Stimulated activated CD8-positive, alpha-beta memory T cell treated with anti-CD3 and anti-CD28 coated beads, Interleukin-15, amount 100 ng/mL, for 4 hours (primary cell): ENCODE measurements at regions not wholly inside any gene's neighbourhood (a gene's known extent, or its start where the extent isn't known, plus 50 kb on each side); places are given as distances from the start of the nearest gene placed in this dataset.
"Not testable (repeated sequence)": the region's sequence is repeated elsewhere in the genome, so short reads cannot be mapped to it uniquely, and the experiment has no call there.

Source experiments
- DNase-seq, 2 donors: peaks; one replicate each; pipeline ENCODE4 v3.0.0-alpha.2; 2020; ENCODE audit warnings: low read depth in 2 of 2

DNA sequence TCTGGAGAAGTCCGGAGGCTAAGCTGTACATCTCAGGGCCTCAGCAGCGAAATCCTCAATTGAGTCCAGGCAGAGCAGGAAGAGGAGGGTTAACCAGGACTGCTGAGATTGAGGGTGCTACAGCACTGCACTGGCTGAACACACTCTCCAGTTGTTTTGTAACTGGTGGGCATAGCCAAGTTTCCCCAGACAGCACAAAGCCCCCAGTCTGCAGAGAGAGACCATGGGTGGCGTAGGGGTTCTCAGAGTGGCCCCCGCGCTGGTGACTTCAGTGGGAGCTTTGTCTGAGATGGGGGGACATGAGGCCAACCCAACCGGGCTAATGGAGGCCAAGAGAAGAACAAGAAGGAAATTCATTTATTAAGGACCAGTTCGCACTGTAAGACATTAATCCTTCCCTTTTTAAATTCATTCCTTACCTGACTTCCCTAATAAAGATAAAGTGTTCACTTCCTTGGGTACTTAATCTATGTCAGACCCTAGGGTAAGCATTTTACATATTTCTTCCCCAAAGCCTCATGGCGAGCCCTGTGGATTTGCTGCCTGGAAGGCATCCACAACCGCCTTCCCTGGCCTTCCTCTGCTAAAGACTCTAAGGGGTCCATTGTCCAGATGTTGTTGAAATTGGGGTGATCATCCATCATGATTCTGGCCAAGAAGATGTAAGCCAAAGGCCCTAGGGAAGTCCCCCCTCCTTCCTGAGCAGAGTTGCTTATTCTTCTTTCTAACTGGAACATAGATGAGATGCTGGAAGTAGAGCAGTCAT is 121.4 kb upstream of the CHST15 start:
- DNase-seq, result no peak

DNA sequence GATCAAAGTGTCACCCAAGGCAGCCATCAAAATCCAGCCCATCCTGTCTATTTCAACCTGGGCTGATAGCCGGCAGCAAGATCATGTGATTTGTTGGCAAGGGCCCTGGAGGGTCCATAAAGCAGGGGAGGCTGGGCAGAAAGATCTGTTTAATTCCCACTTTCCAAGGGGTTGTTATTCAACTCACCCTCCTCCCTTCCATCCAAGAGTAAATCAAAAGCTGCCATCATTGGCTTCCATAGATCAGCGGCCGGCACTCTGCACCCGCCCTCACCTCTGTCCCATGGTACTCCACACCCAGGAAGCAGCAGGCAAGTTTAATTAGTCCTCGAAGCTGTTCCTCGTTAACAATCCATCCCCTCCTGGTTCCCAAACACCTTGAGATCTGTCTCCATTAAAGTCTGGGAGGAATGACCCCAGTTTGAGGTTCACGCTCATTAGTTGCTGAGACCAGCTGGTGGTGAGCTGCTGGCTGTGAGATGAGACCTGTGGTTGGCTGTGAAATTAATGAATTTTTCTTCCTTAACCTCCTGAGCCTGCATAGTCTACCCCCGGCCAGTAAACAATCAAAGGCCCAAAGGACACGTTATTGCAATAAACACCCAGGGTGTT is 120.6 kb upstream of the CHST15 start:
- no peak for DNase-seq

DNA sequence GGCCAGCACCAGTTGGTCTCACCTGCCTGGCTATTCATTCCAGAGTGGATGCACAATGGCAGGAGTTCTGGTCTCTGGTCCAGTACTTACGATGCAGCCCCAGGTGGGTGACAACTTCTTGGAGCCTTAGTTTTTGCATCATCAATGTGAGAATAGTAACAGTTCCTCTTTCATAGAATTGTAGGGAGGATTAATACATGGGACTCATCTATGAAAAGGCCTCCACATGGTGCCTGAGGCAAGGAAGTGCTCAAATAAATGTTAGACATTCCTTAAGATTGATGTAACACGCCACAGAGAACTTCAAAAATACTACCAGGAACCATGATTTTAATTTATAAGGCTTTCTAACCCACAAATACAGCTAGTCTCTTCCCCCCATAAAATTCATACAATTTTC is 120.1 kb upstream of the CHST15 start:
- no peak for DNase-seq

DNA sequence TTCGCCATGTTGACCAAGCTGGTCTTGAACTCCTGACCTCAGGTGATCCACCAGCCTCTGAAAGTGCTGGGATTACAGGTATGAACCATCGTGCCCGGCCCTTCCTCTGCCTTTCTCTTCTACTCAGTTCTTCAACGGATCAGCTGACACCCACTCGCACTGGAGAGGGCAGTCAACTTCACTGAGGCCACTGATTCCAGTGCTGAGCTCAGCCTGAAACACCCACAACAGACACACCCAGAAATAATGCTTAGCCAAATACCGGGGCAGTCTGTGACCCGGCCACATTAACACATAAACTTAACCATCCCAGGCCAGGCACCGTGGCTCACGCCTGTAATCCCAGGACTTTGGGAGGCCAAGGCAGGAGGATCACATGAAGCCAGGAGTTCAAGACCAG is 119.3 kb upstream of the CHST15 start:
- DNase-seq, result no peak

DNA sequence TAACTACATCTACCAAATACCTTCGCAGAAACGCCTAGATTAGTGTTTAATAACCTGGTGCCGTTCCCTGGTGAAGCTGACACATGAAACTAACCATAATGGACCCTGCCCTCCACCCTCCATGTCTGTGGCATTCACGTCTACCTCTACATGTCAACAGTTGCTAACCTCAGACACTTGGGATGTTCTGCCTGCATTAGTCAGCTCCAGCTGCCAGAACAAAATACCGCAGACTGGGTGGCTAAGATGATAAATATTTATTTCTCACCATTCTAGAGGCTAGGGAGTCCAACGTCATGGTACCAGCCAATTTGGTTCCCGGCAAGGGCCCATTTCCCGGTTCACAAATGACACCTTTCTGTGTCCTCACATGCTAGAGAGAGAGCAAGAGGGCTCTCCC is 118.5 kb upstream of the CHST15 start:
- DNase-seq, result no peak

DNA sequence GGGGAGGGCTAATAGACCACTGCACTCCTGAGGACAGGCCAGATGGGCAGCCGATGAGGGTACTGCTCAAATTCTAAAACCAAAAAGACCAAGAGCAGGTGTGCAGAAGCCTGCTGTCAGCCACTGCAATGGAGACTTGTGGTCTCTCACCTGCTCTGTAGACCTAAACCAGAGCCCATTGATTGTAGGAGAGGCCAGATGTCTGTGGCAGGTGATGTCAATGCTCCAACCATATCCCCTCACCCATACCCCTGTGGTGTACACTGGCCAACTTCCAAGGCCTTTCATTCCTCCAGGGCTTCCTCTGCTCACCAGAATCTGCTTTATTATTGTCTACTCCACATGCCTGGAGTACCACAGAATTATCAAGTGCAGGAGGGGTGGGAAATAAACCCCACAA is 116.9 kb upstream of the CHST15 start:
- no peak for DNase-seq

DNA sequence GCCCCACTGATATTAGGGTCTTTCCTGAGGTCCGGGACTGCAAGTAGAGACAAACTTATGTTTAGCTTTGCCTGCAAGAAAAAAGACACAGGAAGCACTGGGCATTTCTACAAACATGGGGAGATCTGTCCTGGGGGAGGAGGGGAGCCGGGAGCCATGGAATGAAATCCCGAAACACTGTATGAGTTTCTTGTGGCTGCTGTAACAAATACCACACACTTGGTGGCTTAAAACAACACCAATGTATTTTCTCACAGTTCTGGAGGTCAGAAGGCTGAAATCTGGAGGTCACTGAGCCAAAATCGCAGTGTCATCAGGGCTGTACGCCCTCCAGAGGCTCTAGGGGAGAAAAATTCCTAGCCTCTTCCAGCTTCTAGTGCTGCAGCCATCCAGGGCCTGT is 114.0 kb upstream of the CHST15 start:
- no peak for DNase-seq

DNA sequence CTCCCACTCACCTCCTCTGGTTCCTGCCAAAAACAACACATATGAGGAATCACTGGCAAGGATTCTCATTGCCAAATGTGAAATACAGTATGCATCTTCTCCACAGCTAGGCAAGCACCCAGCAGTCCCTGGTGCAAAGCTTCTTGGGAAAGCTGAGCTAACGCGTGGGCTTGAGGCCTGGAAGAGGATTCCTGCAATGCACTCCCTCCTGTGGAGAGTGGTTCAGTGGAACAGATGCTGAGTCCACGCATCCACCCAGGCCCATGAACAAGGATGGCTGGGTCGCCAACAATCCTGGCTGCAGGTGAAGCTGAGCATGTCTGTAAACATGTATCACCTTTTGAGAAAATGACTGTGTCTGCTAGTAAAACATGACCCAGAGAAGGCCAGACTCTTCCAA is 113.2 kb upstream of the CHST15 start:
- no peak for DNase-seq

DNA sequence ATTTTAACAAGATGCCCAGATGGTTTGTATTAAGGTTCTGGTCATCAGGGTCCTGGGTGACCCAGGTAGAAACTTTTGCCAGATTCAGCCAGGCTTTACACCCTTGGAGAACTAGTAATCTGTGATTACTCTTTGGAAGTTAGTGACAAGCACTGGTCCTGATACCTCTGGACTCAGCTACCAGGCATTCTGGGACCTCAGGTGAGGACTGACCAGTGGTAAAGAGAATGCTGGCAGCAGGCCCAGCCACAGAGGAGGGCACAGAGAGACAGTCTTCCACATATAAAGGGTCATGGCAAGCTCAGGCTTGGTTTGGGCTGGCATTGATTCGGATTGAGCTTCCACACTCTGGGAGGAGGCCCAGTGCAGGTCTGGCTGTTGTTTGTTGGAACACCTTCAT is 112.0 kb upstream of the CHST15 start:
- no peak for DNase-seq

DNA sequence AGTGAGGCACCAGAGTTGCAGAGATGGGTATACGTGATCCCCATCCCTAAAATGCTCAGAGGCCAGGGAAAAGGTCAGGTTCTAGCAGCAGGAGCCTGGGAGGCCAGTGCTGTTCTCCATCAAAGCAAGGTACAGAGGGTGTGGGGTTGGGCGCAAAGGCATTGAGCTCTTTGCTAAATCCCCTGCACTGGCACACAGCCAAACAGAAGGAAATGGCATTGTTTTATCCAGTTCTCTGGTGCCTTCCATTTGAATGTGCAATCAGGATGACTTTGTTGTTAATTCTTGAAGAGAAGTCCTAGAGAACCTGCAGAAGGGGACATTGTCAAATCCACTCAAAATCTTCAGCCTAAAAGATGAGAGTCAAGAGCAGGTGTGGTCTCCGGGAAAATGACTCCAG is 111.3 kb upstream of the CHST15 start:
- no peak for DNase-seq

DNA sequence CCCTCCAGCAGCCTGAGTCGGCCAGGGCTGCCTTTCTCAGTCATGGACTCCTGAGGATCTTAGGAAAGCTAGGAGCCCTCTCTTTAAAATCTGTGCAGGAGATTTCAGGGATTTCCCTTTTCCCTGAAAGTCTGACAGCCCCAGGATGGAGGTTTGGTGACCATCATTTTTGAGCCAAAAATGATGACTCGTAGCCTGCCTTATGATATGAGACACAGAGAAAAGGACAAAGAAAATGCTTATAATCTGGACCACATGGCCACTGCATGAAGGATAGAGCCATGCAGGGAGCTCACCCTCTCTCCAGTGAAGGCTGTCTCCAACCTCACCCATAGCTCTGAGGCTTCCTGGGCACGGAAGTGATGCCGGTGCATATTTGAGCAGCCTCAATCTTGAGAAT is 106.6 kb upstream of the CHST15 start:
- no peak for DNase-seq

DNA sequence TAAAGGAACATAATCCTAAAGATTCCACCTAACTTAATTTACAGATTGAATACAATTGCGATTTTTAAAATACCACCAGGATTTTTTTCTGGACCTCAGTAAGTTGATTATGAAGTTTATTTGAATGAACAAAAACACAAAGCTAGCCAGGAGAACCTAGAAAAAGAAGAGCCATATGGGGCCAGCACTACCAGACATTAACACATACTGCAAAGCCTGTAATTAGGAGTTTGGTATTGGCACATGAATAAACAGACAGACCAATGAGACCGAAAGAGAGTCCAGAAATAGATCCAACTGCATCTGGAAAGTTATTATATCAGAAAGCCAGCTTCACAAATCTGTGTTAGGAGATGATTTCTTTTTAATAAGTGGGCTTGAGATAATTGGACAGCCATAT is 105.5 kb upstream of the CHST15 start:
- no peak for DNase-seq

DNA sequence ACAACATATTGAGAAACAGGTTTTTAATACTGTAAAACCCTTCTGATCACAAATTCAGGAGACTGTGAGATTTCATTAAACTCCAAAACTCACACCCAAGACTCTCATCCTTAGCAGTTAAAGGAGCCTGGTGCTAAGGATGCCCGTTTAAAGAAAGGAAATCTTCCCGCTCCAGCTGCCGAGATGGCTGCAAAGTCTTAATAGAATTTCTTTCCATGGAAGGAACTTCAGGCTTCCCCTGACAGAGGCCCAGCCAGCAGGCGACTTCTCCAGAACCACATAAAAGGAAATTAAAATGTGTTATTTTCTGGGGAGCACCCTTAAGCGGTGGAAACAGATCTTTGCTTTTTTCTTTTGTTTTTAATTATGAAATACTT is 104.7 kb upstream of the CHST15 start:
- DNase-seq, result no peak

DNA sequence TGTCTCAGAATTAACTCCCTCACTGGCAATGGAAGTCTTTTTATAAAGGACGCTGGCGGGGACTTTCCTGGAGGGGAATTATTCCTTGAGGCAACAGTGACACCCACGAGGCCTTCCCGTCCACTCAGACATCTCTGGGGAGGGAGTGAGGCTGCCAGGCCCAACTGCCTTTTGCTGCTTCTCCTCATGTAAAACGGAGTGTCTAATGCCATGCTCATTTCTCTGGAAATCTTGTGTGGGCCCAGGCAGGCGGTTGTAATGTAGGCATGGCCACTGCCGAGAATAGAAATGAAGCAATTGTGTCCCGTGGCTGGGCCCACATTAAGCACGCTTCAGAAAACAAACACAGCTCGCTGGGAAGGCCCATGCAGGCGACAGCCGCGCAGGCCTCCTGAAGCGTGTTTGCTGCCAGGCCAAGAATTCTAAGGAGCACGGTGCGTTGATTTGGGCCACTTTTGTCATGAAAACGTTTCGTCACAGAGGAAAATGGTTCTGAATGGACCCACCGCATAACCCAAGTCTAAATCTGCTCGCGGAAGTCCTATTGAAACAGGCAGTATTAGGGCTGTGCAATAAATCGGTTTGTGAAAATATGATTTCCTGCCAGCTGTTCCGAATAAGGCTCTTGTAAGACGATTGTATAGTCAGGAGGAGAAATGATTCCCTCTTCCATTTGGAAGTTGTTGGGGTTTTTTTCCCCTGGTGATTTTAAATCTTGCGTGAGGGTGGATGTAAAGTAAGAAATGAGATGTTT is 104.2 kb upstream of the CHST15 start:
- DNase-seq, result no peak

DNA sequence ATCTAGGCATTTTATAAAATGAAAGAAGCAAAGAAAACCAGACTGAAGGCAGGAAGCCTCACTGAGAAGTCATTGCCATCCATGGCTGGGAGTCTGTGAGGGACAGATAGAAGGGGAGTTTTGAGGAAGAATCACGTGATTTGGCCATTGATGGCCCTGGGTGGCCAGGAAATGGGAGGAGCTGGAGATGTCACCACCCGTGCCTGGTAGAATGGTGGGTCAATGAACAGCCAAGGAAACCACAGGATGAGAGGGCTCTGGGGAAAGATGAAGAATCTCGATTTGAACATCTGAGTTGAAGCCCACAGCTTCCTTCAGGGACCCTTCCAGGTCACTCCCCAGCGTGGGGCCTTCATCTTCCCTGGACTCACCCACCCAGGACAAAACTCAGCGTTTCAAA is 103.3 kb upstream of the CHST15 start:
- DNase-seq, result no peak

DNA sequence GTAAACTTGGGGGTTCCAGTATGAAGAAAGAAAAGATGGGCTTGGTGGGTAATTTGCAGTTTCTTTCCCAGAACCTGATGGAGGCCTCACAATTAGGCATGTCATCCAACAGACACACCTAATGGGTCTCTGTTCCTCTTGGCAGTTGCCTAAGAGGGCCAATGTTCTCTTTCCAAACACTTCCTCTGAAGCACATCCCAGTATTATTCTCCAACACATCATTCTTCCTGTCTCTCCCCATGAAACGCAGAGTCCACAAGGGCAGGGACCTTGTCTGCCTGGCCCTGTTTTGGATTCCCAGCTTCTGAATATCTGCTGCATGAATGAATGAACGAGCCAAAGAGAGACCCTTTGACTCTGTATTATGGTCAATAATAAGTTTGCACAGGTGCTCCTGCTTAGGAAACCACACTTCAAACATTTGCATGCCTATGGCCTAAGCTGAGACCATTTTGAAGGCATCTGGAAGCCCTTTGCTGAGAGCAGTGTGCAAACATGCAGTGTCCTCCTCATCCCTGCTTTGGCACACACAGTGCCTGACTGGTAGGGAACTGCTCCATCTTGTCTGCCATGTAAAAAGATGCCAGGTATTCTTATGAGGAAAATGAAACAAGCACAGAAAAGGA is 100.9 kb upstream of the CHST15 start:
- DNase-seq, result no peak

DNA sequence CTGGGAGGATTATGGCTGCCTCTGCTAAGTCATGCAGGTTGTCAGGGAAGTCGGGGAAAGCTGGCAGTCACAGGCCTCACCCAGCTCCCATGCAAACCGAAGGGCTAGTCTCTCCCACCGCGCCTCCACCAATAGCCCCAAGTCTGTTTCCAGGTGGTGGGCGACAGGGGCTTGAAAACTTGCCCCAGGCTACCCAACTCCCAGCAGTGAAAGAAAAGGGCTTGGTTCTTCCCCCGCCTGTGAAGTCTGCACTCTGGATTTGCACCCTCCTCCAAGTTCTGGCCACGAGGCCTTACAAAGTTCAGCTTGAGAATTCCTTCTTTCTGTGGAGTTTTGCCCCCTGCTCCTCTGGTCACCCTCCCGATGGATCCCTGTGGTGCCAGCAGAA is 99.9 kb upstream of the CHST15 start:
- no peak for DNase-seq

DNA sequence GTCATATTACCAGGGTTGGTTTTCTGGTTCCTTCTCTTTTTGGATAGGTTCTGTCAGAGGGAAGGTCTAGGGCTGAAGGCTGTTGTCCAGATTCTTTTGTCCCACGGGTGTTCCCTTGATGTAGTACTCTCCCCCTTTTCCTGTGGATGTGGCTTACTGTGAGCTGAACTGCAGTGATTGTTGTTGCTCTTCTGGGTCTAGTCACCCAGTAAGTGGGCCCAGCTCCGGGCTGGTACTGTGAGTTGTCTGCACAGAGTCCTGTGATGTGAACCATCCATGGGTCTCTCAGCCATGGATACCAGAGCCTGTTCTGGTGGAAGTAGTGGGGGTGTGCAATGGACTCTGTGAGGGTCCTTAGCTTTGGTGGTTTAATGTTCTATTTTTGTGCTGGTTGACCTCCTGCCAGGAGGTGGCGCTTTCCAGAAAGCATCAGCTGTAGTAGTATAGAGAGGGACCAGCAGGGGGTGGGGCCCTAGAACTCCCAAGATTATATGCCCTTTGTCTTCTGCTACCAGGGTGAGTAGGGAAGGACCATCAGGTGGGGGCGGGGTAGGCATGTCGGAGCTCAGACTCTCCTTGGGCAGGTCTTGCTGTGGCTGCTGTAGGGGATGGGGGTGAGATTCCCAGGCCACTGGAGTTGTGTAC is 99.4 kb upstream of the CHST15 start:
- not testable (repeated sequence) for DNase-seq

DNA sequence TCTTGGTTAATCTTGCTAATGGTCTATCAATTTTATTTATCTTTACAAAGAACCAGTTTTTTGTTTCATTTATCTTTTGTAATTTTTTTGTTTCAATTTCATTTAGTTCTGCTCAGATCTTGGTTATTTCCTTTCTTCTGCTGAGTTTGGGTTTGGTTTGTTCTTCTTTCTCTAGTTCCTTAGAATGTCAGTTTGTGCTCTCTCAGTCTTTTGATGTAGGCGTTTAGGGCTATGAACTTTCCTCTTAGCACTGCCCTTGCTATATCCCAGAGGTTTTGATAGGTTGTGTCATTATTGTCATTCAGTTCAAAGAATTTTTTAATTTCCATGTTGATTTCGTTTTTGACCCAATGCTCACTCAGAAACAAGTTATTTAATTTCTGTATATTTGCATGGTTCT is 97.1 kb upstream of the CHST15 start:
- DNase-seq, result not testable (repeated sequence)

DNA sequence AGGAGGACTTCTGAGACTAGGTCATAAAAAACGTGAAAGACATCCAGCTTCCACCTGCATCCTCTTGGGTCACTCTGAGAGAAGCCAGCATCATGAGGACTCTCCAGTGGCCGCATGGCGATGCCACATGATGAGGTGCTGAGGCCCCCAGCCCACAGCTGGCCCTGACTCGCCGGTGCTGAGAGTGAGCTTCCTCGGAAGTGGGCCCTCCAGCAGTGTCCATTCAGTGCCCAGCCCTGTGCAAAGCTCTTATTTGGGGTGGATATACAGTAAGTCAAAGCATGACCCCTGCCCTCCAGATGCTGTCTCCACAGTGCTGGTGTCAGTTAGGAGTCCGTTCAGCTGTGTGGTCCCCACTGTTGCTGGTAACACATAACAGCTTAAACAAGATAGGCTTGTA is 93.6 kb upstream of the CHST15 start:
- no peak for DNase-seq

DNA sequence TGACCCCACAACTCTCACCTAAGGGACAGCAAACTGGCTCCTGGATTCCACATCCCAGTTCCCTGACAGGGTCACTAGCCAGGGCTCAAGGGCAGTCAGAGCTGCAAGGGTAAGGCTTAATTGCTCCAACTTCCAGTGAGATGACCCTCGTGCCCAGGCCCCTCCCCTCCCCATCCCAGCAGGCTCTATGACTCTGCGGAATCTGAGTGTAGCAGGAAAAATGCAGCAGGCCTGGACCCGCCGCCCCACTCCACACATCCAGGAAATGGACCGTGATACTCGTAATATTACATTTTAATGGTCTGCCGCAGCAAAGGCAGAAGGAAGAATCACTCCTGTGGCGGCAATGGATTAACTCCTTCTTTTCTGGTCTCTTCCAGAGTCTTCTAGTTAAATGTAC is 91.7 kb upstream of the CHST15 start:
- DNase-seq, result no peak

DNA sequence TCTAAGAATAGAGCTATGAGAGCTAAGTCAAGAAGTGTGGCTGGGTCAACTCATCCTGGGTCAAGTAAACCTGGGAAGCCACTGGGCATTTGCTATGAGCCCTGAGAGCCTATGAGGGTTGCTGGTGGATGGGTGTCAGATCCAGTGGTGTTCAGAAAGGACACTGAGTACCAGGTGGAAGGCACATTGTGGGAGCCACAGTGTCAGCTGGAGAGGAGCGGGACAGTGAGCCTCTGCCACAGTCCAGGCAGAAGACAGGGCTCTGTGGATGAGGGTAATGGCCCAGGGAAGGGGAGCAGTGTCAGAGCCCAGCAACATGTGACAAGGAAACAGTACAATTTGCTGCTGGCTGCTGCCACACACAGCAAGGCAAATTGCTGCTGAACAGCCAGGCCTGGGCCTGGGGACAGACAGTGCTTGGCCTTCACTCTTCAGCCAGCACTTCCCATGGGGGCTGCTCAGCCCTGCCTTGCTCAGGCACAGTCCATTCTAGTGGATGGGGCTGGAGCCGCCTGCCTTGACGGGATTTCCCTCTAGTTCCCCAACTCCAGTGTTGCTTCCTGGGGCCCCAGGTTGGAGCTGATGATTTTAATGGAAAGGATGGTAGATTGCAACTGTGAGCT is 90.9 kb upstream of the CHST15 start:
- DNase-seq, result no peak
